HG03135 (cell line): ENCODE measurements at regions not wholly inside any gene's neighbourhood (a gene's known extent, or its start where the extent isn't known, plus 50 kb on each side); places are given as distances from the start of the nearest gene placed in this dataset.
"Not testable (repeated sequence)": the region's sequence is repeated elsewhere in the genome, so short reads cannot be mapped to it uniquely, and the experiment has no call there.

ENCODE experiments used
- ATAC-seq: cut with Tn5 transposase; IDR thresholded peaks from one replicate; pipeline ENCODE4 v1.9.1; 2021; ENCODE audit warnings: mild to moderate bottlenecking, moderate library complexity; ENCODE audit not compliant: unreplicated experiment

- ATAC-seq: no peak
Measured at GRCh38 chr6:26173836-26174145, 86.6 kb downstream of the HFE start.

GRCh38 chr6:26175033-26175427 is 87.8 kb downstream of the HFE start:
- ATAC-seq: no peak

GRCh38 chr6:26175428-26176181 is 88.4 kb downstream of the HFE start:
- no peak for ATAC-seq

GRCh38 chr6:26179675-26180074 is 92.4 kb downstream of the HFE start:
- no peak for ATAC-seq

- no peak for ATAC-seq
Measured at GRCh38 chr6:26180346-26180745, 93.1 kb downstream of the HFE start.

- no peak for ATAC-seq
Measured at GRCh38 chr6:26183237-26183580, 96.0 kb downstream of the HFE start.

GRCh38 chr6:26183581-26184366 is 96.5 kb downstream of the HFE start:
- peak; percentile 43 for ATAC-seq

GRCh38 chr6:26184367-26184891 is 97.2 kb downstream of the HFE start:
- no peak for ATAC-seq

GRCh38 chr6:26185004-26185403 is 97.8 kb downstream of the HFE start:
- ATAC-seq: no peak

- ATAC-seq: no peak
Measured at GRCh38 chr6:26185802-26186201, 98.6 kb downstream of the HFE start.

- no peak for ATAC-seq
Measured at GRCh38 chr6:26186652-26187051, 99.4 kb downstream of the HFE start.

GRCh38 chr6:26187292-26187691 is 100.1 kb downstream of the HFE start:
- ATAC-seq: no peak

GRCh38 chr6:26187981-26188635 is 100.9 kb downstream of the HFE start:
- ATAC-seq: peak; percentile 23

GRCh38 chr6:26191512-26191911 is 104.3 kb downstream of the HFE start:
- not testable (repeated sequence) for ATAC-seq

GRCh38 chr6:26193467-26194328 is 106.5 kb downstream of the HFE start:
- ATAC-seq: no peak

- no peak for ATAC-seq
Measured at GRCh38 chr6:26194329-26194701, 107.1 kb downstream of the HFE start.

- ATAC-seq: no peak
Measured at GRCh38 chr6:26194816-26195375, 107.7 kb downstream of the HFE start.

- peak; percentile 35 for ATAC-seq
Measured at GRCh38 chr6:26195376-26195923, 108.2 kb downstream of the HFE start.

- no peak for ATAC-seq
Measured at GRCh38 chr6:26195924-26196845, 109.0 kb downstream of the HFE start.
